ENCODE measurements at regions not wholly inside any gene's neighbourhood (a gene's known extent, or its start where the extent isn't known, plus 50 kb on each side); places are given as distances from the start of the nearest gene placed in this dataset.

- peak; percentile 38 for DNase-seq (ENCODE audit: low read depth)
These were observed 172.3 kb upstream of the ADO start for GRCh38 chr10:62632071-62632809.

- no peak for DNase-seq (ENCODE audit: low read depth)
These were observed 170.5 kb upstream of the ADO start for GRCh38 chr10:62633976-62634375.

GRCh38 chr10:62634576-62634975 lies 169.9 kb upstream of the ADO start:
- no peak for DNase-seq (ENCODE audit: low read depth)

- DNase-seq (ENCODE audit: low read depth): no peak
These were observed 169.4 kb upstream of the ADO start for GRCh38 chr10:62635127-62635526.

GRCh38 chr10:62636825-62637248 lies 167.7 kb upstream of the ADO start:
- no peak for DNase-seq (ENCODE audit: low read depth)

GRCh38 chr10:62637249-62638061 lies 167.1 kb upstream of the ADO start:
- DNase-seq (ENCODE audit: low read depth): peak; percentile 21

- DNase-seq (ENCODE audit: low read depth): no peak
These were observed 166.4 kb upstream of the ADO start for GRCh38 chr10:62638062-62638477.

- no peak for DNase-seq (ENCODE audit: low read depth)
These were observed 165.4 kb upstream of the ADO start for GRCh38 chr10:62639144-62639543.

- no peak for DNase-seq (ENCODE audit: low read depth)
These were observed 164.1 kb upstream of the ADO start for GRCh38 chr10:62640411-62640810.

- DNase-seq (ENCODE audit: low read depth): no peak
These were observed 160.6 kb upstream of the ADO start for GRCh38 chr10:62643606-62644587.

- no peak for DNase-seq (ENCODE audit: low read depth)
These were observed 157.0 kb upstream of the ADO start for GRCh38 chr10:62647375-62648092.

- no peak for DNase-seq (ENCODE audit: low read depth)
These were observed 155.6 kb upstream of the ADO start for GRCh38 chr10:62648921-62649320.

- no peak for DNase-seq (ENCODE audit: low read depth)
These were observed 154.1 kb upstream of the ADO start for GRCh38 chr10:62650411-62650810.

- no peak for DNase-seq (ENCODE audit: low read depth)
These were observed 153.2 kb upstream of the ADO start for GRCh38 chr10:62651341-62651740.

- no peak for DNase-seq (ENCODE audit: low read depth)
These were observed 152.4 kb upstream of the ADO start for GRCh38 chr10:62652114-62652513.

GRCh38 chr10:62652564-62652963 lies 152.0 kb upstream of the ADO start:
- no peak for DNase-seq (ENCODE audit: low read depth)

- no peak for DNase-seq (ENCODE audit: low read depth)
These were observed 151.3 kb upstream of the ADO start for GRCh38 chr10:62653254-62653653.

GRCh38 chr10:62654966-62655336 lies 149.6 kb upstream of the ADO start:
- no peak for DNase-seq (ENCODE audit: low read depth)

GRCh38 chr10:62655337-62655994 lies 149.1 kb upstream of the ADO start:
- DNase-seq (ENCODE audit: low read depth): no peak

GRCh38 chr10:62657244-62657835 lies 147.2 kb upstream of the ADO start:
- DNase-seq (ENCODE audit: low read depth): no peak

- no peak for DNase-seq (ENCODE audit: low read depth)
These were observed 146.0 kb upstream of the ADO start for GRCh38 chr10:62658516-62658915.
